Stimulated activated CD8-positive, alpha-beta memory T cell treated with anti-CD3 and anti-CD28 coated beads, Interleukin-12 subunit alpha, Interleukin-12 subunit beta, amount 100 ng/mL, for 24 hours (primary cell): ENCODE measurements at regions not wholly inside any gene's neighbourhood (a gene's known extent, or its start where the extent isn't known, plus 50 kb on each side); places are given as distances from the start of the nearest gene placed in this dataset.
A peak's percentile ranks its signal among the peaks of the same experiment; 100 is the strongest.
"Not testable (repeated sequence)": the region's sequence is repeated elsewhere in the genome, so short reads cannot be mapped to it uniquely, and the experiment has no call there.

ENCODE experiments used
- DNase-seq: peaks from one replicate; pipeline ENCODE4 v3.0.0-alpha.2; 2020; ENCODE audit errors: extremely low read depth

GRCh38 chr5:90285581-90285980 is 124.0 kb downstream of the CETN3 start:
- no peak for DNase-seq

- no peak for DNase-seq
These were observed 125.2 kb downstream of the CETN3 start for GRCh38 chr5:90284375-90284774.

GRCh38 chr5:90279091-90279490 is 130.5 kb downstream of the CETN3 start:
- DNase-seq: no peak

- no peak for DNase-seq
These were observed 135.3 kb downstream of the CETN3 start for GRCh38 chr5:90274216-90274615.

- no peak for DNase-seq
These were observed 141.9 kb downstream of the CETN3 start for GRCh38 chr5:90267646-90268045.

- no peak for DNase-seq
These were observed 144.1 kb downstream of the CETN3 start for GRCh38 chr5:90265545-90265857.

- DNase-seq: peak; percentile 1
These were observed 144.6 kb downstream of the CETN3 start for GRCh38 chr5:90264689-90265544.

GRCh38 chr5:90263102-90263820 is 146.3 kb downstream of the CETN3 start:
- no peak for DNase-seq

GRCh38 chr5:90251447-90251846 is 158.1 kb downstream of the CETN3 start:
- no peak for DNase-seq

GRCh38 chr5:90248640-90249039 is 160.9 kb downstream of the CETN3 start:
- no peak for DNase-seq

- not testable (repeated sequence) for DNase-seq
These were observed 165.7 kb downstream of the CETN3 start for GRCh38 chr5:90243848-90244247.

GRCh38 chr5:90233476-90233875 is 176.1 kb downstream of the CETN3 start:
- DNase-seq: no peak

- no peak for DNase-seq
These were observed 177.9 kb downstream of the CETN3 start for GRCh38 chr5:90231688-90232087.

GRCh38 chr5:90227683-90228082 is 181.9 kb downstream of the CETN3 start:
- no peak for DNase-seq

- DNase-seq: no peak
These were observed 183.0 kb downstream of the CETN3 start for GRCh38 chr5:90226433-90227099.

- no peak for DNase-seq
These were observed 185.2 kb downstream of the CETN3 start for GRCh38 chr5:90224342-90224741.

- DNase-seq: no peak
These were observed 185.8 kb downstream of the CETN3 start for GRCh38 chr5:90223756-90224155.

- no peak for DNase-seq
These were observed 187.6 kb downstream of the CETN3 start for GRCh38 chr5:90221951-90222350.

GRCh38 chr5:90220554-90220953 is 189.0 kb downstream of the CETN3 start:
- no peak for DNase-seq

GRCh38 chr5:90214991-90215390 is 194.6 kb downstream of the CETN3 start:
- no peak for DNase-seq

GRCh38 chr5:90208323-90208722 is 201.2 kb downstream of the CETN3 start:
- DNase-seq: not testable (repeated sequence)

GRCh38 chr5:90201923-90202322 is 207.6 kb downstream of the CETN3 start:
- DNase-seq: no peak
